HepG2 (cell line): ENCODE measurements at regions not wholly inside any gene's neighbourhood (a gene's known extent, or its start where the extent isn't known, plus 50 kb on each side); places are given as distances from the start of the nearest gene placed in this dataset.

Experiments
- ATAC-seq: fragments of 200-7000 bp; cut with Tn5 transposase; 3 replicates; pipeline ENCODE4 v1.9.1; 2020; ENCODE audit warnings: mild to moderate bottlenecking, moderate library complexity
- BruUV-seq: library from RNA; stranded (reverse); fragments of 400-500 nt; replicated peaks from 2 replicates; lab custom pipeline; 2021; lab: Mats Ljungman, UMichigan
- CTCF ChIA-PET: fragments of 300-600 bp; formaldehyde crosslinking; extraction: SDS; loops from one replicate; lab custom pipeline; 2021; ENCODE audit warnings: low total read pairs, inconsistent platforms, low intra/inter-chr PET ratio; lab: Yijun Ruan, JAX
- POLR2A ChIA-PET: fragments of 350-600 bp; sonication (Branson Sonifier 250); formaldehyde crosslinking; loops from one replicate; lab custom pipeline; 2020; ENCODE audit warnings: antibody characterized with exemption, inconsistent platforms; lab: Yijun Ruan, JAX
- DNase-seq: peaks from one replicate; pipeline ENCODE4 v3.0.0-alpha.2; 2015; ENCODE audit warnings: low spot score
- FAIRE-seq: peaks from 3 replicates; lab custom pipeline; 2011; peaks lifted over from hg19 to GRCh38; lab: Jason Lieb, UNC
- H2AFZ ChIP-seq: one replicate; pipeline ENCODE4 v1.6.1; 2011; ENCODE audit warnings: low read length, inconsistent platforms
- H3K27ac ChIP-seq: fragments of 300-600 bp; 3 replicates; pipeline ENCODE4 v1.8.0; 2011; ENCODE audit warnings: mixed run types, mild to moderate bottlenecking, mixed read lengths, low read length, inconsistent platforms; ENCODE audit not compliant: insufficient read depth; ENCODE audit errors: extremely low read length
- H3K27me3 ChIP-seq, 2 experiments: fragments of 200-600 bp in 1 of 2; 2 replicates in 1 of 2; 3 replicates in 1 of 2; pipeline versions ENCODE4 v1.6.0 to v1.8.0; 2011; ENCODE audit warnings: low read length in 2 of 2, mild to moderate bottlenecking in 2 of 2, moderate library complexity in 2 of 2, inconsistent platforms in 1 of 2; ENCODE audit not compliant: insufficient read depth in 2 of 2, control insufficient read depth in 1 of 2
- H3K36me3 ChIP-seq, 2 experiments: fragments of 200-600 bp in 1 of 2; replicated peaks in 1 of 2; 2 replicates in 1 of 2; 3 replicates in 1 of 2; pipeline versions ENCODE4 v1.5.1 to v1.8.0; 2011; ENCODE audit warnings: low read length in 2 of 2, inconsistent platforms in 1 of 2; ENCODE audit not compliant: insufficient read depth in 2 of 2, control insufficient read depth in 1 of 2
- H3K4me1 ChIP-seq: 2 replicates; pipeline ENCODE4 v1.5.1; 2012; ENCODE audit warnings: low read length, inconsistent platforms; ENCODE audit not compliant: insufficient read depth
- H3K4me2 ChIP-seq: 2 replicates; pipeline ENCODE4 v1.6.0; 2011; ENCODE audit warnings: low read depth, low read length, inconsistent platforms
- H3K4me3 ChIP-seq, 3 experiments: fragments of 200-600 bp in 1 of 3; sonication (generic), shearing (Covaris generic) in 1 of 3; replicated peaks in 1 of 3; 2 replicates each; pipeline ENCODE4 v1.5.1; 2011 to 2016; ENCODE audit warnings: low read length in 3 of 3, inconsistent platforms in 2 of 3, low read depth in 2 of 3, mild to moderate bottlenecking in 2 of 3, control low read depth in 1 of 3, mixed read lengths in 1 of 3; ENCODE audit not compliant: insufficient read depth in 1 of 3
- H3K79me2 ChIP-seq: one replicate; pipeline ENCODE4 v1.6.1; 2011; ENCODE audit warnings: low read length, inconsistent platforms; ENCODE audit not compliant: insufficient read depth
- H3K9ac ChIP-seq: 2 replicates; pipeline ENCODE4 v1.6.0; 2011; ENCODE audit warnings: mild to moderate bottlenecking, low read depth, low read length, inconsistent platforms; ENCODE audit not compliant: insufficient read depth
- H3K9me3 ChIP-seq: 2 replicates; pipeline ENCODE4 v1.5.1; 2012; ENCODE audit warnings: mild to moderate bottlenecking, low read length
- H4K20me1 ChIP-seq: 2 replicates; pipeline ENCODE4 v1.6.0; 2011; ENCODE audit warnings: inconsistent platforms, mild to moderate bottlenecking, low read length, moderate library complexity; ENCODE audit not compliant: insufficient read depth
- KDM2A ChIP-seq: sonication (generic); formaldehyde crosslinking; IDR thresholded peaks from 2 replicates; pipeline ENCODE4 v1.4.0; 2020; ENCODE audit warnings: low read depth, missing genetic modification reagents, borderline replicate concordance
- KDM3A ChIP-seq: IDR thresholded peaks from 2 replicates; pipeline ENCODE4 v1.6.1; 2018; ENCODE audit warnings: low read depth, missing compliant biosample characterization
- MXD1 ChIP-seq: sonication (generic); formaldehyde crosslinking; IDR thresholded peaks from 2 replicates; pipeline ENCODE4 v1.4.0; 2020; ENCODE audit warnings: mild to moderate bottlenecking, missing genetic modification reagents
- PCBP2 ChIP-seq: fragments of 200-400 bp; formaldehyde crosslinking; optimal IDR thresholded peaks from 2 replicates; pipeline ENCODE3; 2018; ENCODE audit warnings: low read length, low read depth; ENCODE audit not compliant: poor library complexity, severe bottlenecking
- RBFOX2 ChIP-seq: fragments of 200-400 bp; formaldehyde crosslinking; IDR thresholded peaks from 2 replicates; pipeline ENCODE4 v1.6.1; 2017; ENCODE audit warnings: low read depth, mild to moderate bottlenecking, low read length
- SRF ChIP-seq: IDR thresholded peaks from 2 replicates; pipeline ENCODE4 v1.6.1; 2011; ENCODE audit warnings: mild to moderate bottlenecking, low read depth, low read length, moderate library complexity
- ZKSCAN8 ChIP-seq: IDR thresholded peaks from 2 replicates; pipeline ENCODE4 v1.6.1; 2016; ENCODE audit warnings: borderline replicate concordance, missing genetic modification reagents, missing compliant biosample characterization
- ZNF121 ChIP-seq: sonication (generic); formaldehyde crosslinking; IDR thresholded peaks from 2 replicates; pipeline ENCODE4 v1.5.0; 2020; ENCODE audit warnings: mild to moderate bottlenecking, missing genetic modification reagents
- ZNF510 ChIP-seq: sonication (generic); formaldehyde crosslinking; IDR thresholded peaks from 2 replicates; pipeline ENCODE4 v1.4.0; 2020; ENCODE audit warnings: low read depth, mild to moderate bottlenecking, missing genetic modification reagents
- ZNF652 ChIP-seq: IDR thresholded peaks from 2 replicates; pipeline ENCODE4 v1.6.1; 2016; ENCODE audit warnings: low read depth, borderline replicate concordance
- ZNF749 ChIP-seq: sonication (generic); formaldehyde crosslinking; IDR thresholded peaks from 2 replicates; pipeline ENCODE4 v1.8.0; 2022; ENCODE audit warnings: mild to moderate bottlenecking, missing genetic modification reagents, moderate library complexity, borderline replicate concordance
- ZNF878 ChIP-seq: sonication (generic); formaldehyde crosslinking; IDR thresholded peaks from 2 replicates; pipeline ENCODE4 v1.8.1; 2023; ENCODE audit warnings: mild to moderate bottlenecking, missing genetic modification reagents, moderate library complexity
- ZSCAN31 ChIP-seq: sonication (generic); formaldehyde crosslinking; IDR thresholded peaks from 2 replicates; pipeline ENCODE4 v1.5.0; 2020; ENCODE audit warnings: low read depth, mild to moderate bottlenecking, missing genetic modification reagents
- WGBS: methylation state at CpG from one replicate; pipeline ENCODE4 v1.1.6; 2017; ENCODE audit warnings: low lambda C conversion rate; 5-methylcytosine and 5-hydroxymethylcytosine counted together
- in situ Hi-C: cut with HindIII; loops from 2 replicates; pipeline ENCODE4 v1.10.0; 2017; ENCODE audit warnings: low pct_unique_long_range_greater_than_20kb; ENCODE audit not compliant: extremely low pct_ligation_motif_present
- intact Hi-C: fragments of 100-400 bp; cut with micrococcal nuclease; formaldehyde crosslinking; loops from one replicate; pipeline ENCODE4 v1.10.0; 2022; ENCODE audit not compliant: unreplicated experiment
- TF ChIP-seq, protein P1 (sequence below): sonication (generic); formaldehyde crosslinking; IDR thresholded peaks from 2 replicates; pipeline ENCODE4 v1.4.0; 2020; ENCODE audit warnings: low read depth, mild to moderate bottlenecking, missing genetic modification reagents
- TF ChIP-seq, protein P2 (sequence below): IDR thresholded peaks from 2 replicates; pipeline ENCODE4 v1.6.1; 2016; ENCODE audit warnings: missing biosample characterization, missing genetic modification reagents, low read depth

GRCh38 chr10:78688901-78689583, 379.7 kb upstream of the ZMIZ1 start:
- intact Hi-C loops (no loop called here), in situ Hi-C loops (no loop called here)
- Histone ChIP-seq H3K79me2 (no peaks in the 10 kb centered on the region), H3K4me3 (no peak overlapping the region), H3K27ac (no peak overlapping the region), H3K36me3 (no peaks in the 10 kb centered on the region), H3K9ac (no peak overlapping the region), H4K20me1 (no peaks in the 10 kb centered on the region), H2AFZ (no peak overlapping the region), H3K4me2 (no peak overlapping the region), H3K4me1 (peaks cover 6% of the 10 kb centered on the region), H3K9me3 (no peaks in the 10 kb centered on the region), H3K27me3 (peaks cover 0 to 8% of the 10 kb centered on the region in 2 experiments; a peak in 2 of 5 replicates)
- ChIA-PET POLR2A (no interaction called here), CTCF (no interaction called here)
- FAIRE-seq (no peak), DNase-seq (no peak), ATAC-seq (no peak)
- 52% methylated on average over 11 of the region's 13 CpGs for WGBS
- TF ChIP-seq PCBP2 = peak; percentile 69
- TF ChIP-seq ZNF510 (CRISPR knock-in tag) = no peak
- BruUV-seq = no TSS peak

DNA sequence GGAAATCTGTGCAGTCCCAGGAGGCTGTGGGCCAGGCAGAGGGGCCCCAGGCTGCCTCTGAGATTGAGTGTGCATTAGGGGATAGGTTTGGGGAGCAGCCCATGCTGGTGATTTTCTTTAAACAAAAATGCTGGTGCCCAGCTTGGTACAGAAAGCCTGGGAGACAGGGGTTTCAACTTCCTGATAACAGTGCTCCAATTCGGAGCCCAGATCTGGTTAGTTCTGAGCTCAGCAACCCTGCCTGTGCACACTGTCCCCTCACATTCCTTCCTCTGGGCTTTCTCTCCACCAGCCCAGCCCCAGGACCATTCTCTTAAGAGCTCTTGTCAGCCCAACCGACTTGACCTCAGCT, 379.2 kb upstream of the ZMIZ1 start:
- peaks cover 0 to 8% of the 10 kb centered on the region in 2 experiments; a peak in 1 of 5 replicates for H3K27me3 ChIP-seq
- H4K20me1 ChIP-seq = no peaks in the 10 kb centered on the region
- no peak overlapping the region for H3K9ac ChIP-seq
- no peak for ATAC-seq
- no peaks in the 10 kb centered on the region for H3K9me3 ChIP-seq
- DNase-seq = no peak
- ChIA-PET POLR2A (no interaction called here), CTCF (no interaction called here)
- no peaks in the 10 kb centered on the region for H3K79me2 ChIP-seq
- TF ChIP-seq ZSCAN31 (no peak), ZNF749 (CRISPR knock-in tag) (no peak), ZNF652 (CRISPR knock-in tag) (no peak), KDM2A (CRISPR knock-in tag) (no peak), RBFOX2 (no peak), ZNF878 (CRISPR knock-in tag) (no peak), KDM3A (no peak), MXD1 (CRISPR knock-in tag) (no peak), SRF (no peak), ZNF121 (CRISPR knock-in tag) (no peak), ZKSCAN8 (CRISPR knock-in tag) (no peak)
- TF ChIP-seq, protein P1, sequence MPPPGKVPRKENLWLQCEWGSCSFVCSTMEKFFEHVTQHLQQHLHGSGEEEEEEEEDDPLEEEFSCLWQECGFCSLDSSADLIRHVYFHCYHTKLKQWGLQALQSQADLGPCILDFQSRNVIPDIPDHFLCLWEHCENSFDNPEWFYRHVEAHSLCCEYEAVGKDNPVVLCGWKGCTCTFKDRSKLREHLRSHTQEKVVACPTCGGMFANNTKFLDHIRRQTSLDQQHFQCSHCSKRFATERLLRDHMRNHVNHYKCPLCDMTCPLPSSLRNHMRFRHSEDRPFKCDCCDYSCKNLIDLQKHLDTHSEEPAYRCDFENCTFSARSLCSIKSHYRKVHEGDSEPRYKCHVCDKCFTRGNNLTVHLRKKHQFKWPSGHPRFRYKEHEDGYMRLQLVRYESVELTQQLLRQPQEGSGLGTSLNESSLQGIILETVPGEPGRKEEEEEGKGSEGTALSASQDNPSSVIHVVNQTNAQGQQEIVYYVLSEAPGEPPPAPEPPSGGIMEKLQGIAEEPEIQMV = no peak
- TF ChIP-seq, protein P2, sequence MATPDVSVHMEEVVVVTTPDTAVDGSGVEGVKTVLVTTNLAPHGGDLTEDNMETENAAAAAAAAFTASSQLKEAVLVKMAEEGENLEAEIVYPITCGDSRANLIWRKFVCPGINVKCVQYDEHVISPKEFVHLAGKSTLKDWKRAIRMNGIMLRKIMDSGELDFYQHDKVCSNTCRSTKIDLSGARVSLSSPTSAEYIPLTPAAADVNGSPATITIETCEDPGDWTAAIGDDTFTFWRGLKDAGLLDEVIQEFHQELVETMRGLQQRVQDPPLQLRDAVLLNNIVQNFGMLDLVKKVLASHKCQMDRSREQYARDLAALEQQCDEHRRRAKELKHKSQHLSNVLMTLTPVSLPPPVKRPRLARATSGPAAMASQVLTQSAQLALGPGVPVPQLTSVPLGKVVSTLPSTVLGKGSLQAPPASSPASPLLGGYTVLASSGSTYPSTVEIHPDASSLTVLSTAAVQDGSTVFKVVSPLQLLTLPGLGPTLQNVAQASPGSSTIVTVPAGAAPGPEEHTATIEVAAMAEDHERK (CRISPR knock-in tag) = no peak
- H2AFZ ChIP-seq = no peak overlapping the region
- H3K4me1 ChIP-seq = peaks cover 1% of the 10 kb centered on the region
- in situ Hi-C loops = no loop called here
- H3K4me2 ChIP-seq = no peak overlapping the region
- intact Hi-C loops = no loop called here
- WGBS = 29% methylated on average over 2 of the region's 2 CpGs
- no peak overlapping the region for H3K4me3 ChIP-seq
- no peak overlapping the region for H3K27ac ChIP-seq
- H3K36me3 ChIP-seq = no peaks in the 10 kb centered on the region
- no peak for FAIRE-seq
- no TSS peak for BruUV-seq
